Upper lobe of right lung (tissue), 1 donor: ENCODE measurements at regions not wholly inside any gene's neighbourhood (a gene's known extent, or its start where the extent isn't known, plus 50 kb on each side); places are given as distances from the start of the nearest gene placed in this dataset.

Experiments used
- ATAC-seq: fragments of 200-7000 bp; cut with Tn5 transposase; one replicate; pipeline ENCODE4 v1.9.1; 2020; ENCODE audit warnings: mild to moderate bottlenecking, moderate library complexity
- DNase-seq: peaks from one replicate; pipeline ENCODE4 v3.0.0-alpha.2; 2020
- H3K27ac ChIP-seq: fragments of 200-600 bp; one replicate; pipeline ENCODE4 v1.8.0; 2022
- H3K27me3 ChIP-seq: fragments of 200-600 bp; one replicate; pipeline ENCODE4 v1.8.0; 2022; ENCODE audit warnings: mild to moderate bottlenecking
- H3K36me3 ChIP-seq: fragments of 200-600 bp; one replicate; pipeline ENCODE4 v1.8.0; 2022
- H3K4me1 ChIP-seq: fragments of 200-600 bp; one replicate; pipeline ENCODE4 v1.8.0; 2022
- H3K4me3 ChIP-seq: fragments of 200-600 bp; one replicate; pipeline ENCODE4 v1.8.0; 2022; ENCODE audit warnings: mild to moderate bottlenecking
- H3K9me3 ChIP-seq: fragments of 200-600 bp; one replicate; pipeline ENCODE4 v1.8.0; 2022
- CTCF ChIP-seq: fragments of 200-600 bp; IDR thresholded peaks from one replicate; pipeline ENCODE4 v1.8.0; 2022; ENCODE audit warnings: antibody characterized with exemption
- intact Hi-C: fragments of 100-400 bp; cut with DNase I; formaldehyde crosslinking; loops from one replicate; pipeline ENCODE4 v1.11.0; 2022
- donor health status: DM: no; HTN: yes; CAD: no; lungs with severe emphysema.

GRCh38 chr12:40168001-40168400 is 56.8 kb upstream of the LRRK2 start:
- Histone ChIP-seq H3K4me1 (no peaks in the 10 kb centered on the region), H3K27me3 (no peaks in the 10 kb centered on the region), H3K36me3 (no peaks in the 10 kb centered on the region), H3K27ac (no peak overlapping the region), H3K4me3 (no peak overlapping the region), H3K9me3 (no peaks in the 10 kb centered on the region)
- no peak for ATAC-seq
- no peak for TF ChIP-seq CTCF
- no peak for DNase-seq
- intact Hi-C loops = no loop called here

DNA sequence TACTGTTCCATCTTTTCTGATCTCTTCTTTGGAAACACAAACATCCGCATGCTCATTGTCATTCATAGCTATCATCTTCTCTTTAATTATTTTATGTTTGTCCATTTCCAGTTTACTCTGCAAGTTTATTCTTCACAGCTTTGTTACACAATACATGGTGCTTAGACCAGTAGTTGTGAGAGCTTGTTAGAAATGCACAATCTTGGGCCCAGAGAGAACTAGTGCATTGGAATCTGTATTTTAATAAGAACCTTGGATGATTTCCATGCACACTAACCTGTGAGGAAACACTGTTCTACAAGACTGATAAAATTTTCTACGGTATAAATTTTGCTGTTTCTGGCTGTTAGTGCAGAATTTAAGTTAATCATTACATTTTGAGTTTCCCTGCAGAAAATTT is 59.3 kb upstream of the SLC2A13 start:
- intact Hi-C loops = no loop called here
- TF ChIP-seq CTCF = no peak

GRCh38 chr12:40164034-40164433 is 58.2 kb upstream of the SLC2A13 start:
- H3K4me3 ChIP-seq = no peak overlapping the region
- ATAC-seq = no peak
- DNase-seq = no peak
- no peaks in the 10 kb centered on the region for H3K9me3 ChIP-seq
- no peaks in the 10 kb centered on the region for H3K27me3 ChIP-seq
- no peaks in the 10 kb centered on the region for H3K36me3 ChIP-seq
- intact Hi-C loops = no loop called here
- TF ChIP-seq CTCF = no peak
- no peak overlapping the region for H3K27ac ChIP-seq
- no peaks in the 10 kb centered on the region for H3K4me1 ChIP-seq

More for the DNA sequence above, 59.3 kb upstream of the SLC2A13 start:
- H3K27me3 ChIP-seq = no peaks in the 10 kb centered on the region
- no peak overlapping the region for H3K27ac ChIP-seq
- ATAC-seq = no peak
- DNase-seq = no peak
- H3K4me1 ChIP-seq = no peaks in the 10 kb centered on the region
- no peak overlapping the region for H3K4me3 ChIP-seq
- H3K9me3 ChIP-seq = no peaks in the 10 kb centered on the region
- H3K36me3 ChIP-seq = no peaks in the 10 kb centered on the region

DNA sequence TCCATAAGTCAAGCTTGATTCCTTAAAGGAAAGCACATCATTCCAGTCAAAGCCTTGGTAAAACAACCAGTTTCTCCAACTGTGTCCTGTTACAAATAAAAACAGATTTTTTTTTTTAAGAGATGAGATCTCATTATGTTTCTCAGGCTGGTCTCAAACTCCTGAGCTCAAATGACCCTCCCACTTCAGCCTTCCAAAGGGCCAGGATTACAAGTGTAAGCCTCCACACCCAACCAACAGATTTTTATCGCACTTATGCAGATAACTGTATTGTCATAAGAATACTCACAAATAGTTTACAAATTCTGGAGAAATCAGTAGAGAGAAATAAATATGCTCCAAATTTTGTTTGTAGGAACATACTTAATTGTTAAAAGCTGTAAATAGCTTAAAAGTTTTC is 56.2 kb upstream of the SLC2A13 start:
- Histone ChIP-seq H3K27ac (no peak overlapping the region), H3K9me3 (no peaks in the 10 kb centered on the region), H3K4me1 (no peaks in the 10 kb centered on the region), H3K36me3 (no peaks in the 10 kb centered on the region), H3K27me3 (no peaks in the 10 kb centered on the region), H3K4me3 (no peak overlapping the region)
- TF ChIP-seq CTCF = no peak
- ATAC-seq = no peak
- intact Hi-C loops = no loop called here
- DNase-seq = no peak

GRCh38 chr12:40158592-40159111 is 52.8 kb upstream of the SLC2A13 start:
- H3K36me3 ChIP-seq = no peaks in the 10 kb centered on the region
- H3K9me3 ChIP-seq = no peaks in the 10 kb centered on the region
- DNase-seq = no peak
- no peaks in the 10 kb centered on the region for H3K27me3 ChIP-seq
- ATAC-seq = peak; percentile 87
- H3K27ac ChIP-seq = peak overlapping the region; percentile 85
- no peak for TF ChIP-seq CTCF
- no peaks in the 10 kb centered on the region for H3K4me1 ChIP-seq
- H3K4me3 ChIP-seq = peak overlapping the region; percentile 28
- intact Hi-C loops = no loop called here

DNA sequence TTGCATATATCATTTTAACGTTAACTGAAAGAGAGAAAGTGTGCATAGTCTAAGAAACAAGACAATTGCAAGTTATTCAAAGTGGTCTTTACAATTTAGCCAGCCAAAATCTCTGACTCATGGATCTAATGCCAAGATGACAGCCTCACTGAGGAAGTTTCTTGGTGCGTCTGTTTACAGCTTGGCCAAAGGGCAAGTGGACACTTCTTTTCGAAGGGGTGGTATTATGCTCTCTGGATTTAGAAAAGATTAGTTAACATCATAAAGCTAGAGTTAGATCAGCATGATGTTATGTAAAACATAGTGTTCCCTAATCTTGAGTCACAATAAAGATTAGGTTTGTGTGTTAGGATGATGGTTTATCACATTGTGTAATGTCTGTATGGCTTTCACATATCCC is 51.5 kb upstream of the SLC2A13 start:
- TF ChIP-seq CTCF = no peak
- no peaks in the 10 kb centered on the region for H3K36me3 ChIP-seq
- no peak for DNase-seq
- H3K4me3 ChIP-seq = peak overlapping the region; percentile 28
- H3K27ac ChIP-seq = peak overlapping the region; percentile 85
- H3K4me1 ChIP-seq = no peaks in the 10 kb centered on the region
- no peaks in the 10 kb centered on the region for H3K9me3 ChIP-seq
- intact Hi-C loops = no loop called here
- H3K27me3 ChIP-seq = no peaks in the 10 kb centered on the region
- ATAC-seq = peak; percentile 34
